ENCODE measurements at regions not wholly inside any gene's neighbourhood (a gene's known extent, or its start where the extent isn't known, plus 50 kb on each side); places are given as distances from the start of the nearest gene placed in this dataset.
"Not testable (repeated sequence)": the region's sequence is repeated elsewhere in the genome, so short reads cannot be mapped to it uniquely, and the experiment has no call there.

GRCh38 chr13:44135566-44135965, 238.1 kb upstream of the SERP2 start:
- DNase-seq: no peak
- in situ Hi-C loops (cut with MboI; ENCODE audit: low pct_unique_long_range_greater_than_20kb, low sequenced_read_pairs): no loop called here

- no peak for DNase-seq
- in situ Hi-C loops (cut with MboI; ENCODE audit: low pct_unique_long_range_greater_than_20kb, low sequenced_read_pairs): no loop called here
Measured at GRCh38 chr13:44136696-44137268, 236.8 kb upstream of the SERP2 start.

GRCh38 chr13:44137466-44137865, 236.2 kb upstream of the SERP2 start:
- DNase-seq: no peak
- in situ Hi-C loops (cut with MboI; ENCODE audit: low pct_unique_long_range_greater_than_20kb, low sequenced_read_pairs): no loop called here

- in situ Hi-C loops (cut with MboI; ENCODE audit: low pct_unique_long_range_greater_than_20kb, low sequenced_read_pairs): no loop called here
Measured at GRCh38 chr13:44140146-44140545, 233.5 kb upstream of the SERP2 start.

GRCh38 chr13:44140888-44141724, 232.5 kb upstream of the SERP2 start:
- in situ Hi-C loops (cut with MboI; ENCODE audit: low pct_unique_long_range_greater_than_20kb, low sequenced_read_pairs): no loop called here

More at GRCh38 chr13:44140146-44140545, 233.5 kb upstream of the SERP2 start:
- DNase-seq: no peak

GRCh38 chr13:44141725-44142539, 231.7 kb upstream of the SERP2 start:
- peak; percentile 96 for DNase-seq
- in situ Hi-C loops (cut with MboI; ENCODE audit: low pct_unique_long_range_greater_than_20kb, low sequenced_read_pairs): no loop called here

More at GRCh38 chr13:44140888-44141724, 232.5 kb upstream of the SERP2 start:
- DNase-seq: no peak

- in situ Hi-C loops (cut with MboI; ENCODE audit: low pct_unique_long_range_greater_than_20kb, low sequenced_read_pairs): no loop called here
- DNase-seq: no peak
Measured at GRCh38 chr13:44142540-44142867, 231.1 kb upstream of the SERP2 start.

- DNase-seq: peak; percentile 16
- in situ Hi-C loops (cut with MboI; ENCODE audit: low pct_unique_long_range_greater_than_20kb, low sequenced_read_pairs): no loop called here
Measured at GRCh38 chr13:44142941-44143665, 230.5 kb upstream of the SERP2 start.

GRCh38 chr13:44146138-44146537, 227.5 kb upstream of the SERP2 start:
- in situ Hi-C loops (cut with MboI; ENCODE audit: low pct_unique_long_range_greater_than_20kb, low sequenced_read_pairs): no loop called here
- DNase-seq: no peak

GRCh38 chr13:44147233-44147632, 226.4 kb upstream of the SERP2 start:
- DNase-seq: no peak
- in situ Hi-C loops (cut with MboI; ENCODE audit: low pct_unique_long_range_greater_than_20kb, low sequenced_read_pairs): no loop called here

GRCh38 chr13:44147648-44148047, 226.0 kb upstream of the SERP2 start:
- DNase-seq: no peak
- in situ Hi-C loops (cut with MboI; ENCODE audit: low pct_unique_long_range_greater_than_20kb, low sequenced_read_pairs): no loop called here

- in situ Hi-C loops (cut with MboI; ENCODE audit: low pct_unique_long_range_greater_than_20kb, low sequenced_read_pairs): no loop called here
- DNase-seq: no peak
Measured at GRCh38 chr13:44148159-44148914, 225.3 kb upstream of the SERP2 start.

GRCh38 chr13:44149231-44149630, 224.4 kb upstream of the SERP2 start:
- in situ Hi-C loops (cut with MboI; ENCODE audit: low pct_unique_long_range_greater_than_20kb, low sequenced_read_pairs); DNase-seq: not testable (repeated sequence)

GRCh38 chr13:44149821-44150220, 223.8 kb upstream of the SERP2 start:
- in situ Hi-C loops (cut with MboI; ENCODE audit: low pct_unique_long_range_greater_than_20kb, low sequenced_read_pairs): no loop called here
- no peak for DNase-seq

- DNase-seq: no peak
- in situ Hi-C loops (cut with MboI; ENCODE audit: low pct_unique_long_range_greater_than_20kb, low sequenced_read_pairs): no loop called here
Measured at GRCh38 chr13:44151474-44151873, 222.2 kb upstream of the SERP2 start.

- DNase-seq: no peak
- in situ Hi-C loops (cut with MboI; ENCODE audit: low pct_unique_long_range_greater_than_20kb, low sequenced_read_pairs): no loop called here
Measured at GRCh38 chr13:44153496-44153895, 220.1 kb upstream of the SERP2 start.

- DNase-seq: no peak
- in situ Hi-C loops (cut with MboI; ENCODE audit: low pct_unique_long_range_greater_than_20kb, low sequenced_read_pairs): no loop called here
Measured at GRCh38 chr13:44155422-44156293, 218.0 kb upstream of the SERP2 start.

GRCh38 chr13:44156294-44156658, 217.3 kb upstream of the SERP2 start:
- no peak for DNase-seq
- in situ Hi-C loops (cut with MboI; ENCODE audit: low pct_unique_long_range_greater_than_20kb, low sequenced_read_pairs): no loop called here

All from KBM-7 (cell line).